ENCODE measurements at regions not wholly inside any gene's neighbourhood (a gene's known extent, or its start where the extent isn't known, plus 50 kb on each side); places are given as distances from the start of the nearest gene placed in this dataset.

DNA sequence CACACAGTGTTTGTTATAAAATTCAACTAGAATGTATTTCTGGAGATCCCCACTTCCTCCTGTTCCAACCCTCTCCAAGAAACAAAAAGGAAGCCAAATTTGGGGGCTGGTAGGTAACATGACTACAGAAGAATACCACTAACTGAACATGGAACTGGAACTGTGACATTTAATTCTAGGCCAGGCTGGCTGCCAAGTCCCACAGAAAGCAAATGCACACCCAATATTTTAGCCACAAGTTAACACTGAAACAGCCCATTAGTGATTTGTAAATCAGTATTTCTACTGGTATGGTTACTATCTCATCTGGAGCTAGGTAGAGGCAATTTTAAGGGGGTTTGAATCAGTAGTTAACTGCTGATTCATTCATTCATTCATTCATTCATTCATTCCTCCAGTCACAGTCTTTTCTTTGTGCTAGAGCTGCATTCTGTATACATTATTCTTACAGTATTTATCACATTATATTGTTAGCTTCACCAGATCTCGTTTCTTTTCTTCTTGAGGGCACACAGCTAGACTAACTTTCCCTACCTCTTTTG, 131.7 kb upstream of the GDNF start:
- no peak overlapping the region for H3K9ac ChIP-seq
- H3K27me3 ChIP-seq (ENCODE audit: control insufficient read depth, insufficient read depth, low read length) = no peaks in the 10 kb centered on the region
- no peak overlapping the region for H3K27ac ChIP-seq
- no peaks in the 10 kb centered on the region for H3K79me2 ChIP-seq
- TF ChIP-seq, protein P1, sequence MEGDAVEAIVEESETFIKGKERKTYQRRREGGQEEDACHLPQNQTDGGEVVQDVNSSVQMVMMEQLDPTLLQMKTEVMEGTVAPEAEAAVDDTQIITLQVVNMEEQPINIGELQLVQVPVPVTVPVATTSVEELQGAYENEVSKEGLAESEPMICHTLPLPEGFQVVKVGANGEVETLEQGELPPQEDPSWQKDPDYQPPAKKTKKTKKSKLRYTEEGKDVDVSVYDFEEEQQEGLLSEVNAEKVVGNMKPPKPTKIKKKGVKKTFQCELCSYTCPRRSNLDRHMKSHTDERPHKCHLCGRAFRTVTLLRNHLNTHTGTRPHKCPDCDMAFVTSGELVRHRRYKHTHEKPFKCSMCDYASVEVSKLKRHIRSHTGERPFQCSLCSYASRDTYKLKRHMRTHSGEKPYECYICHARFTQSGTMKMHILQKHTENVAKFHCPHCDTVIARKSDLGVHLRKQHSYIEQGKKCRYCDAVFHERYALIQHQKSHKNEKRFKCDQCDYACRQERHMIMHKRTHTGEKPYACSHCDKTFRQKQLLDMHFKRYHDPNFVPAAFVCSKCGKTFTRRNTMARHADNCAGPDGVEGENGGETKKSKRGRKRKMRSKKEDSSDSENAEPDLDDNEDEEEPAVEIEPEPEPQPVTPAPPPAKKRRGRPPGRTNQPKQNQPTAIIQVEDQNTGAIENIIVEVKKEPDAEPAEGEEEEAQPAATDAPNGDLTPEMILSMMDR (IDR thresholded peaks at IDR 0.05) = no peak
- H3K4me1 ChIP-seq = no peaks in the 10 kb centered on the region
- no peaks in the 10 kb centered on the region for H3K9me3 ChIP-seq (ENCODE audit: control insufficient read depth, low read length)
- H3K4me2 ChIP-seq (ENCODE audit: low read length) = no peak overlapping the region
- no peaks in the 10 kb centered on the region for H3K36me3 ChIP-seq (ENCODE audit: control insufficient read depth, insufficient read depth, low read length)
- no peak overlapping the region for H2AFZ ChIP-seq
- no peak overlapping the region for H3K4me3 ChIP-seq (ENCODE audit: low read depth, low read length)

DNA sequence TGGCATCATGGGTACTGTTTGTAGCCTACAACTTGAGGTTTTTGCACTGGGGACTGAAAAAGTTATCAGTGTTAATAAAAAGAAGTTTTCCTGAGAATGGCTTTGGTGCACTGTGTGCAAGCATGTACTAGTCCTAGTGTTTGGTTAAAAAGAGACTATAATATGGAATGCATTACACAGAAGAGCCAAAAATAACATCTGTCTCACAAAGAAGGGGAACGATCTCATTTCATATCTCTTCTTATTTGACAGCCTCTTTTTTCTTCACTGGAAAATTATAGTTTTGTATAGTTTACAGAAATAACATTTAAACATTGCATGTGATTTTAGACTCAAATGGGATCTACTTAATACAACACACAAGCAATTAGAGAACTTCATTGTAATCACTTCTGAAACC, 127.0 kb upstream of the GDNF start:
- no peaks in the 10 kb centered on the region for H3K36me3 ChIP-seq (ENCODE audit: control insufficient read depth, insufficient read depth, low read length)
- H3K4me3 ChIP-seq (ENCODE audit: low read depth, low read length) = no peak overlapping the region
- no peaks in the 10 kb centered on the region for H3K27me3 ChIP-seq (ENCODE audit: control insufficient read depth, insufficient read depth, low read length)
- TF ChIP-seq, protein P1 (IDR thresholded peaks at IDR 0.05) = no peak
- H3K4me2 ChIP-seq (ENCODE audit: low read length) = no peak overlapping the region
- no peak overlapping the region for H3K9ac ChIP-seq
- no peak overlapping the region for H2AFZ ChIP-seq
- no peaks in the 10 kb centered on the region for H3K79me2 ChIP-seq
- H3K4me1 ChIP-seq = no peaks in the 10 kb centered on the region
- H3K27ac ChIP-seq = no peak overlapping the region
- H3K9me3 ChIP-seq (ENCODE audit: control insufficient read depth, low read length) = no peaks in the 10 kb centered on the region

DNA sequence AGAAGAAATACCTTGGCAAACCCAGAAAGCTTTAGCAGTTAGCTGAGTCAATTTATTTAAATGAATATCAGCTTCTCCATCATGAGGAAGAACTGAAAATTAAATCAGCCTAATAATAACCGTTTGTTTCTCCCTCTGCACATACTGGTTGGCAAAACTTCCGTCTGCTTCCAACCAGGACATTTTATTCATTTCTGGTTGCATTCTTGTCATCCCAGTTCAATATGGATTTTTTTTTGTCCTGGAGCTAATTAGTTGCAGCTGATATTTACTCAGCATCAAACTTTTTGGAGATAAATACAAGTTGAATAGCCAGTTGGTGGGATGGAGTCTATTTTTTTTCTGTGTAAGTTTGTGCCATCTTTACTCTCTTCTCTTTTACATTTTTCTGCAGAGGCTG, 126.5 kb upstream of the GDNF start:
- Histone ChIP-seq H3K4me1 (no peaks in the 10 kb centered on the region), H3K36me3 (ENCODE audit: control insufficient read depth, insufficient read depth, low read length) (no peaks in the 10 kb centered on the region), H3K4me2 (ENCODE audit: low read length) (no peak overlapping the region), H3K27me3 (ENCODE audit: control insufficient read depth, insufficient read depth, low read length) (no peaks in the 10 kb centered on the region), H2AFZ (no peak overlapping the region), H3K27ac (no peak overlapping the region), H3K79me2 (no peaks in the 10 kb centered on the region), H3K9ac (no peak overlapping the region), H3K4me3 (ENCODE audit: low read depth, low read length) (no peak overlapping the region), H3K9me3 (ENCODE audit: control insufficient read depth, low read length) (no peaks in the 10 kb centered on the region)
- TF ChIP-seq, protein P1 (IDR thresholded peaks at IDR 0.05) = no peak

DNA sequence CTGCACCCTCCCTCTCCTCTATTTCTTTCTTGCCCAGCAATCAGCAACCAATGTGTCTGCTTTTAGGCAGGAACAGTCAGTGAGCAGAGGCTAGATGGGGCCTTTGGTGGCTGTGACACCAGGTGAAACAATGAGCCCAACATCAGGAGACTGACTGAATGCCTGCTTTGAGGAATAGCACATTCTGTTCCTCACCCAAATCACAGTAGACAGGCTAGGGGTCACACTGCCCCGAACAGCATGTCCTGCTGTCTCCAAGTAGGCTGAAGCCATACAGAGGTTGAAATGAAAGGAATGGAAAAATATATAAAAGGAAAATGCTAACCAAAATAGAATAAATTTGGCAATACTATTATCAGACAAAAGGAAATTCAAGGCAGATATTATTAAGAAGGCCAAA, 122.5 kb upstream of the GDNF start:
- H3K9ac ChIP-seq = no peak overlapping the region
- no peak overlapping the region for H3K4me3 ChIP-seq (ENCODE audit: low read depth, low read length)
- no peaks in the 10 kb centered on the region for H3K36me3 ChIP-seq (ENCODE audit: control insufficient read depth, insufficient read depth, low read length)
- peaks cover 2% of the 10 kb centered on the region for H3K9me3 ChIP-seq (ENCODE audit: control insufficient read depth, low read length)
- TF ChIP-seq, protein P1 (IDR thresholded peaks at IDR 0.05) = no peak
- no peaks in the 10 kb centered on the region for H3K79me2 ChIP-seq
- no peaks in the 10 kb centered on the region for H3K4me1 ChIP-seq
- no peaks in the 10 kb centered on the region for H3K27me3 ChIP-seq (ENCODE audit: control insufficient read depth, insufficient read depth, low read length)
- no peak overlapping the region for H3K4me2 ChIP-seq (ENCODE audit: low read length)
- H3K27ac ChIP-seq = no peak overlapping the region
- no peak overlapping the region for H2AFZ ChIP-seq

DNA sequence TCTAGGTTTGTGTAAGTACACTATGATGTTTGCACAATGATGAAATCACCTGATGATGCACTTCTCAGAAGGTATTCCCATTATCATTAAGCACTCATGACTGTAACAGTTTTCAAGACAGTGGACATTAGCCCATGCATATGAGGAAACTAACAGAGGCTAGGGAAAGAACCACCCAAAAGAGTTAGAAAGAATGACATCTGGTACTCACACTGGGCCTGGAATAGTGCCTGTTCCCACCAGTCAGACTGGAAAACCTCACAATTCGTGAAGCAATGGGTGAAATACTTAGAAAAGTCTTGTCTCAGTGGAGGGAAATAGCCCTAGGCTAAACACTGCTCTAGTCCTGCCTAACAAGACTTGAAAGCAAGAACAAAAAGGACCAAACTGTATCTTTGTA, 117.4 kb upstream of the GDNF start:
- H3K27ac ChIP-seq = no peak overlapping the region
- TF ChIP-seq, protein P1 (IDR thresholded peaks at IDR 0.05) = no peak
- H3K36me3 ChIP-seq (ENCODE audit: control insufficient read depth, insufficient read depth, low read length) = no peaks in the 10 kb centered on the region
- H3K9ac ChIP-seq = no peak overlapping the region
- no peaks in the 10 kb centered on the region for H3K4me1 ChIP-seq
- H3K4me2 ChIP-seq (ENCODE audit: low read length) = no peak overlapping the region
- no peak overlapping the region for H2AFZ ChIP-seq
- no peak overlapping the region for H3K4me3 ChIP-seq (ENCODE audit: low read depth, low read length)
- H3K79me2 ChIP-seq = no peaks in the 10 kb centered on the region
- peaks cover 2% of the 10 kb centered on the region for H3K9me3 ChIP-seq (ENCODE audit: control insufficient read depth, low read length)
- no peaks in the 10 kb centered on the region for H3K27me3 ChIP-seq (ENCODE audit: control insufficient read depth, insufficient read depth, low read length)
